ENCODE measurements at regions not wholly inside any gene's neighbourhood (a gene's known extent, or its start where the extent isn't known, plus 50 kb on each side); places are given as distances from the start of the nearest gene placed in this dataset.

GRCh38 chr9:90539286-90539685 lies 103.3 kb downstream of the DIRAS2 start:
- TF ChIP-seq GATA2 (IDR thresholded peaks at IDR 0.05; ENCODE audit: low read depth, low read length), result no peak
- TF ChIP-seq GATA3 (IDR thresholded peaks at IDR 0.05; ENCODE audit: low read depth, low read length), result no peak

Data from SH-SY5Y (cell line).